ENCODE measurements at regions not wholly inside any gene's neighbourhood (a gene's known extent, or its start where the extent isn't known, plus 50 kb on each side); places are given as distances from the start of the nearest gene placed in this dataset.
"Not testable (repeated sequence)": the region's sequence is repeated elsewhere in the genome, so short reads cannot be mapped to it uniquely, and the experiment has no call there.

DNA sequence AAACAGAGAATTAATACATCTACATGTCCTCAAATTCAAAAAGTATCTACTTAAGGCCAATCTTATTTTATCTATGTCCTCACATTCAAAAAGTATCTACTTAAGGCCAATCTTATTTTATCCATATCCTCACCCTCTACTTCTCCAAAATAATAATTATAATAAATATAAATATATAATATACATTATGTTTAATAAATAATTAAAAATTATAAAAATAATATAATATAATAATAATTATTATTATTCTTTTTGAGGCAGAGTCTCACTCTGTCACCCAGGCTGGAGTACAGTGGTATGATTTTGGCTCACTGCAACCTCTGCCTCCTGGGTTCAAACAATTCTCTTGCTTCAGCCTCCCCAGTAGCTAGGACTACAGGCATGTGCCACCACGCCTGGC is 784.9 kb downstream of the DNAJB9 start:
- in situ Hi-C loops (cut with HindIII; ENCODE audit: low sequenced_read_pairs), result no loop called here
- DNase-seq (ENCODE audit: low spot score), result no peak

DNA sequence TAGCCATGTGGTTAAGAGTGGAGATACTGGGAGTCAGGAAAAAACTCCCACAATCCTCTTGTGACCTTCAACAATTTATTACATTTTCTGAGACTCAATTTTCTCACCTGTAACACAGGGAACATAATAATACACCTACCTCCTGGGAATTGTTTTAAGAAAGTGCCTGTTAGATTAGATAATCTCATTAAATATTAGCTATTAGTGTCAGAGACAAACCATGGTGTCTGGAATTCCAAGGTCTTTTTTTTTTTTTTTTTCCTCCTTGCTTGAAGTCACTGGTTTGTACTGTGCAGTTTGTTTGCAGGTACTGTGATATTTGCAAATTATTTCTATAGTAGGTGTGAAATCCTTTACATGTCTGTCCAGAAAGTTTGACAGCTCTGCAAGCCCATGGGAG is 806.1 kb downstream of the DNAJB9 start:
- in situ Hi-C loops (cut with HindIII; ENCODE audit: low sequenced_read_pairs), result no loop called here
- DNase-seq (ENCODE audit: low spot score), result no peak

DNA sequence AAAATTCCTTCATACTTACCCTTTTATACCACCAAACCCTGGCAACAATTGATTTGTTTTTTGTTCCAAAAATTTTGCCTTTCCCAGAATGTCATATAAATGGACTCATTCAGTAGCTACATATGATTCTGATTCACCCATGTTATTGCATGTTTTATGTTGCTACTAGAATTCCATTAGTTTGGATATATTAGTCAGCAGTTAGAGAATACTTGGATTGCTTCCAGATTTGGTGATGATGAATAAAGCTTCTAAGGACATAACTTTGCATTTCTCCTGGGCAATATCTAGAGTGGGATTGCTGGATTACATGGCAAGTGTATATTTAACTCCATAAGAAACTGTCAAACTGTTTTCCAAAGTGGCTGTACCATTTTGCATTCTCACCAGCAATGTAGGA is 806.9 kb downstream of the DNAJB9 start:
- no peak for DNase-seq (ENCODE audit: low spot score)
- in situ Hi-C loops (cut with HindIII; ENCODE audit: low sequenced_read_pairs), result no loop called here

DNA sequence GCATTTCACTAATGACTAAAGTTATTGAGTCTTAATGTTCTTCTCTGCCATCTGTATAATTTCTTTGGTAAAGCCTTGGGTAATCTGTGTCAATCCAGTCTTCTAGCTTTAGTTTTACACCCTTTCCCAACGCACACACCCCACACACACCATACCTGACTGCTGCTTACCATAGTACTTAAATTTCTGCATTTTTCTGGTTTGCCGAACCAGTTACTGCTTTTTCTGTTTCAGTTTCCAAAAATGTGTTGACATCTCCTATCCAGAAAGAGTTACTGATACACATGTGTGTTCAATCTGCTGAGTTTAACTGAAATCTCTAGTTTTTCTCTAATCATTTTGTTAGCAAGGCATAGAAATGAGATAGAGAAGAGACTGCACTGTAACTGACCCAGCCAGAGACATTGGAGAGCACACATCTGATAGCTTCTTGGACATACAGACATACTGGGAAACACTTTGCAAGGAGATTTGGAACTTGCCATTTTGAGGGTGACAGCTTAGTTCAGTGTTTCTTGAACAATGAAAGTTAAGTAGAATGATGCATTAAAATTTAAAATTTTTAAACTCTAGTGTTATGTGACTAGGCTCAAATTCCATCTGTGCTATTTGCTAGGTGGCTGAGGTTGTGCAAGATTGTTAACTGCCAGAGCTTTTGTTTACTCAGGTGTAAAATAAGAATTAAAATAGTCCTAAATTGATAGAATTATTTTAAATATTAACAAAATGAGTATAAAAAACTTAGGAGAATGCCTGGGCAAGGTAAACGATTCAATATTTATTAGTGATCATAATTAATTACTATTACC is 807.6 kb downstream of the DNAJB9 start:
- no peak for DNase-seq (ENCODE audit: low spot score)
- in situ Hi-C loops (cut with HindIII; ENCODE audit: low sequenced_read_pairs), result no loop called here

DNA sequence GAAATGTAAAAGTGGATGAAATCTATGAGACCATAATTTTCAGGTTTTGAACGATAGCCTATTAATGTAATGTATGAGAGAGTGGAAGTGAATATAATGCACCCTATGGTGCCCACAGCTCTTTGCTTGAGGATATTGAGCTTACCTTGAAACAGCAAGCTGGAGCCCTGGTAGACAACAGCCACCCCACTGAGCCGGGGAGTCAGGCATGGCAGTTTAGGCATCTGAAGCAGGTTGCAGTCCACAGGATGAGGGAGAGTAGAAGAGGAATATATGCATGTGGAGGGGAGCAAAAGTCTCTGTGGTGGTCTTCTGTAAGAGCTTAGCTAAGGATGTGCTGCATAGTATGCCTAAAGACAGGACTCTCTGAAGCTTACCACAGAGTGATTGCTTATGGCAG is 817.3 kb downstream of the DNAJB9 start:
- DNase-seq (ENCODE audit: low spot score), result no peak
- in situ Hi-C loops (cut with HindIII; ENCODE audit: low sequenced_read_pairs), result no loop called here

DNA sequence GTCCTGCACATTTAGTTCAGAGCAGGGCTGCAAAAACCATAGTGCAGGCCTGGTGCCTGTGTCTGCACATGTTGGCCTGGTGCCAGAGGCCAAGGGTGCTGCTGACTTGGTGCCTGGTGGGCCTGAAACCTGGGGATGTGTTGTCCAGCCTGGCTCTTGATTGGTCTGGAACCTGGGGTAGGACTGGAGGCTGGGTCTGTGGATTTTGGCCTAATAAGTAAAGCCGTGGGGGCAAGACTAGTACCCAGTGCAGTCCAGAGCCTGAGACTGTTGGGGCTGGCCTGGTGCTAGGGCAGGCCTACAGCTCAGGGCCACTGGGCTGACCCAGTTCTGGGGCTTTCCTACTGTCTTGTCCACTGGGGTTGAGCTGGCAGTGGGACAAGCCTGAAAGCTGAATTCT is 817.9 kb downstream of the DNAJB9 start:
- in situ Hi-C loops (cut with HindIII; ENCODE audit: low sequenced_read_pairs), result no loop called here
- DNase-seq (ENCODE audit: low spot score), result no peak

DNA sequence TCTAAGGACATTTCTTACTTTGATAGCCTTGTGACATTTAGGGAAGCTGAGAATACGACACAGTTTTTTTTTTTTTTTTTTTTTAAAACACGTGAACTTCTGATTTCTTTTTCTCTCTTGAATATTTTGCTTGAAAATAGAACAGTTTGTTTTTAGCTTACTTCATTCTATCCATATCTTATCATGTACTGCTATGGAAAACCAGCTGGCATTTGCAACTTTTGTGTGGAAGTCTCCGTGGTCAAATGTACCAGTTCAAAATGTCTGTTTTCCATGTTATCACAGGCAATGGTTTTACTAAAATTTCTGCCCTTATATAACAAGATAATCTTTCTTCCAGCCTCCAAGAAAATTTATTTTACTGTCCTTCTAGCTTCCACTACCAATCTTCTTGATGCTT is 821.6 kb downstream of the DNAJB9 start:
- no peak for DNase-seq (ENCODE audit: low spot score)
- in situ Hi-C loops (cut with HindIII; ENCODE audit: low sequenced_read_pairs), result no loop called here

DNA sequence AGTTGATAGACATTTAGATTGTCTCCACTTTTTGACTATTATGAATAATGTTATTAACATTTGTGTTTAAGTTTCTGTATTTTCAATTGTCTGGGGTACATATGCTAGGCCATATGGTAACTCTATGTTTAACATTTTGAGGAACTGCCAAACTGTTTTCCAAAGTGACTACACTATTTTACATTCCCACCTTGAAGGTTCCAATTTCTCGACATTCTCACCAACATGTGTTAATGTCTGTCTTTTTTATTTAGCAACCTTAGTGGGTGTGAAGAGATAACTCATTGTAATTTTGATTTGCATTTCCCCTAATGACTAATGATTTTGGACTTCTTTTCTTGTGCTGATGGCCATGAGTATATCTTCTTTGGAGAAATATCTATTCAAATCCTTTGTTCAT is 832.4 kb downstream of the DNAJB9 start:
- in situ Hi-C loops (cut with HindIII; ENCODE audit: low sequenced_read_pairs), result no loop called here
- DNase-seq (ENCODE audit: low spot score), result no peak

DNA sequence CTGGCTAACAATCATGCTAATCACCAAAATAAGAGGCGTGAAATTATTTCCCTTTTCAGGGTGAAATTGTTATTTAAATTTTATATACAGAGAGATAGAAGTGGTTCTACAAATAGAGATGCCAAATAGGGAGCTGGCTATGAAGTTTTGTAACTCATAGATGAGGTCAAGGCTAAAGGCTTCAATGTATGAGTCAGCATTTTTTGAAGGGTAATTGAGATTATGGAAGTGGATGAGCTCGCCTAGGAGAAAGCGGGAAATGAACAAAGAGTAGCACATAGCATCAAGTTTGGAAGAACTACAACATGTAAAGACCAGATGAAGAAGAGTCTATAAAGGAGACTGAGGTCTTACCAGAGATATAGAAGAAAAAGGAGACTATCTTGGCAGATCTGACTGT is 838.1 kb downstream of the DNAJB9 start:
- in situ Hi-C loops (cut with HindIII; ENCODE audit: low sequenced_read_pairs), result no loop called here
- DNase-seq (ENCODE audit: low spot score), result no peak

DNA sequence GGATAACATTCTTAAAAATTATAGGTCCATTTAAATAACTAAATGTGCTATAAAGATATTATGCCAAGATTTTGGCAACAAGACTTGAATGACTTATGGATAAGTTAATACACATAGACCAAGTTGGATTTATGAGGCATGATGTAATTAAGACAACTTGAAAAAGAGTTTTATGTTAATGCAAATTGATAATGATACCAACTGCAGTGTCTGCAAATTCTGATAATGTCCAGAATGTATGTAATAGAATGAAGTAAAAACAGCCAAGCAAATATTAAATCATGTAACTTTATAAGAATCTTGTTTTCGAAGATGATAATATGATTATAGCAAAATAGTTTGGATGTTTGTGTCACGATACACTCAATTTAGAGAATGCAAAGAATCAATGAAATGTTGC is 868.3 kb downstream of the DNAJB9 start:
- no peak for DNase-seq (ENCODE audit: low spot score)
- in situ Hi-C loops (cut with HindIII; ENCODE audit: low sequenced_read_pairs), result no loop called here

DNA sequence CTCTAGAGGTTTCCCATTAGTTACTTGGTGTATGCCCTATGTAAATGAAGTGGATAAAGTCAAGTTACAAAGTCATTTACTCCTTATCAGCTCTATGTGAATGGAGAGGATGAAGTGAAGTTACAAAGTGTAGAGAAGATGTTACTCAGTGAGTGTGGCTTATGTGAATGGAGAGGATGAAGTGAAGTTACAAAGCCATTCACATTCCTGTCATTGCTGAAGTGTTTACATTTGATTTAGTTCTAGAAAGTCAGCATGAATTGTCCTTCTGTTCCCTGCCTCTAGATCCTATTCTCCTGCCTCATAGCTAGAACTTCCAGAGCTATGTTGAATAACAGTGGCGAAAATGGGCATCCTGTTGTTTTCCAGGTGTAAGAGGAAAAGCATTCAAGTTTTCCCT is 880.1 kb downstream of the DNAJB9 start:
- DNase-seq (ENCODE audit: low spot score), result no peak
- in situ Hi-C loops (cut with HindIII; ENCODE audit: low sequenced_read_pairs), result no loop called here

DNA sequence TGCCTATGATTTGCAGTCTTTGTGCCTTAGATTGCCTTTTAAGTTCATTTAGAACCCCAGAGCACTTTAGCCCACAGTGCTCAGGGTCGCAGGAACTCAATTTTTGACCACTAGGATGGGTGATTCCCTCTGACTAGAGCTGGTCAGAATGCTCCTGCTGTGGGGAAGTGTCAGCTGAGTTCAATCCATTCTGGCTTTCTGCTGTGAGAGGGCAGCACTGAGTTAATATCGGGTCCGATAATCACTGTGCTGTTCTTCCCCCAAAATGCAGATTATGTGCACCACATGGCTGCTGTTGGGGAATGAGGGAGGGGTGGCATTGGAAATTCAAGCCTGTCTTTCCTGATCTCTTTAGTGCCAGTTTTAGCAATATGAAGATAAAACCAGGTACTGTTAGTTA is 886.4 kb downstream of the DNAJB9 start:
- in situ Hi-C loops (cut with HindIII; ENCODE audit: low sequenced_read_pairs), result no loop called here
- DNase-seq (ENCODE audit: low spot score), result no peak

DNA sequence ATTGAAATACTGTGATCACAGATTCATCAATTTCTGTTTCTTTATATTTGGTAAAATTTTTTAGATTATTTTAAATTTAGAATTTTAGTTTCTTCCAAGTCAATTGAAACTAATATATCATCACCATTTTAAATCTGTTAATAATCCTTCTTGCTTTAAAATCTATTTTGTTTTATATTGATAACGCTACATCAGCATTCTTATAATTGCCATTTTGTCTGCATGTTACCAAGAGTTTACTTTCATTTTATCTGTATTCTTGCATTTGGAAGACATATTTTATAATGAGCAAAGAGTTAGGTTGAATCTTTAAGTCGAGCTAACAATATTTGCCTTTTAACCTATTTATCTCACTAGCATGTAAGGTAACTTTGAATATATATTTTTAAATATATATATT is 890.6 kb downstream of the DNAJB9 start:
- no peak for DNase-seq (ENCODE audit: low spot score)
- in situ Hi-C loops (cut with HindIII; ENCODE audit: low sequenced_read_pairs), result no loop called here

DNA sequence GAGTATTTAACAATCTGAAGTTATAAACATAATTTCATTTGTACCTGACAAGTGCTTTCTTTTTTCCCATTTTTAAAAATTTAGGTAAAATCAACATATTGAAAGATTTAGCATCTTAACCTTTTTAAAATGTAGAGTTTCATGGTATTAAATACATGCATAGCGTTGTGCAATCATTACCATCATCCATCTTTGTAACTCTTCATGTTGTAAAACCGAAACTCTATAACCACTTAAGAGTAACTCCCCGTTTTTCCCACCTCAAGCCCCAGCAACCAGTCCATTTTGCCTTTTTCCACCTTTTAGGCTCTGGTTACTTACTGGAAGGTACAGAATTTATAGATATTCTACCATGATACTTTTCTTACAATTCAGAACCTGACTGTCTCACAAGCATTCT is 892.5 kb downstream of the DNAJB9 start:
- in situ Hi-C loops (cut with HindIII; ENCODE audit: low sequenced_read_pairs), result no loop called here
- no peak for DNase-seq (ENCODE audit: low spot score)

DNA sequence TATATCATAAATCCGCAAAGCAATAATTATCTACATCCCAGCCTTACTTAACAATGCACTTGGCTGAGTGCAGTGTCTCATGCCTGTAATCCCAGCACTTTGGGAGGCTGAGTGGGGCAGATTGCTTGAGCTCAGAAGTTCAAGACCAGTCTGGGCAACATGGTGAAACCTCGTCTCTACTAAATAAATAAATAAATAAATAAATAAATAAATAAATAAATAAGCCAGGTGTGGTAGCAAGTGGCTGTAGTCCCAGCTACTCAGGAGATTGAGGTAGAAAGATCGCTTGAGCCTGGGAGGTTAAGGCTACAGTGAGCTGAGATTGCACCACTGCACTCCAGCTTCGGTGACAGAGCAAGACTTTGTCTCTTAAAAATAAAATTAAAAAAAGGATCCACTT is 898.1 kb downstream of the DNAJB9 start:
- in situ Hi-C loops (cut with HindIII; ENCODE audit: low sequenced_read_pairs); DNase-seq (ENCODE audit: low spot score): not testable (repeated sequence)

DNA sequence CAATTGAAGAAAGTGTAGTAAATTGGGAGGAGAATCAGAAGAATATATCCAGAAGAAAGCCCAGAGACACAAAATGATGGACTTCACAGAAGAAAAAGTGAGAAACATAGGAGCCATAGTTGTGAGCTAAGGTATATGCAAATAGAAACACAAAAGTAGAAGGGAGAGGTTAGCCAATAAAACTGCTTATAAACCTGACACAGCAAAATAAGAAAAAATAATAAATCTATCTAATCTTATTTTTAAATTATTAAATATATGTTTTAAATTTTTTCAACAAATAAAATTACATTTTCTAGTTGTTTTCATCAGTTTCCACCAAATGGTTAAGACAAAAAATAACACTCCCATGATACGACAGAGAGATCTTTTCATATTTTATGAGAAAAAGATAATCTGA is 903.5 kb downstream of the DNAJB9 start:
- DNase-seq (ENCODE audit: low spot score), result no peak
- in situ Hi-C loops (cut with HindIII; ENCODE audit: low sequenced_read_pairs), result no loop called here

DNA sequence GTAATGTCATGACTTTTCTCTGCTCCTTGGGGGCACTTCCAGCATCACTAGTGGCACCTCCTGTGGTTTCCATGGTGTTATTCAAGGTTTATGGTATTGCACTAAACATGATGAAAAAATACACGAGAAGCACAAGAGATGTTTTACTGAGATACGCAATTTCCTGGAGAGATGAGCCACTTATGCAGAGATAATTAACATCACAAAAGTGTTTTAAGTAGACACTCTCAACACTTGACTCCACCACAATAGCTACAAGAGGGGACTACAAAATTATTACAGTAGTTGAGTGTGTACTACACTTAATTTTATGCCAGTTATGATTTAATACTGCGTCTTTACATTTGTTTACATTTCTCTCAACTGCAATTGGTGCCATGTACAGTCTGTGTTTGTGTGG is 906.7 kb downstream of the DNAJB9 start:
- no peak for DNase-seq (ENCODE audit: low spot score)
- in situ Hi-C loops (cut with HindIII; ENCODE audit: low sequenced_read_pairs), result no loop called here

DNA sequence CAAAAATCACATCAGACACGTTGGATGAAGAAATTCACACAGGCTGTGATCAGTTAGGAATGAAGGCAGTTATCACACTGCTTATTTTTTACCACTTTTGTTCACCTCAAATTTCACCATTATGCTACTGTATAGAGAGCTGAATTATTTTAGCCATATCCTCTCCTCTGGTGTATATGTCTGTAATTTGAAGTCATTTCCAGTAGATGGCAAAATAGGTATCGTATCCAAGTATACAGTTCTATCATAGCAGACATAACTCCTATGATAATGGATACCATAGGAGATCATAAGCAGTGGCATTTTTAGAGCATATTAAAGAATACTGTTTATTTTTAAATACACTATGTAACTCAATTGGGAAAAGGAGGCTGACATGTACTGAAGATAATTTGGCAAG is 909.7 kb downstream of the DNAJB9 start:
- no peak for DNase-seq (ENCODE audit: low spot score)
- in situ Hi-C loops (cut with HindIII; ENCODE audit: low sequenced_read_pairs), result no loop called here

DNA sequence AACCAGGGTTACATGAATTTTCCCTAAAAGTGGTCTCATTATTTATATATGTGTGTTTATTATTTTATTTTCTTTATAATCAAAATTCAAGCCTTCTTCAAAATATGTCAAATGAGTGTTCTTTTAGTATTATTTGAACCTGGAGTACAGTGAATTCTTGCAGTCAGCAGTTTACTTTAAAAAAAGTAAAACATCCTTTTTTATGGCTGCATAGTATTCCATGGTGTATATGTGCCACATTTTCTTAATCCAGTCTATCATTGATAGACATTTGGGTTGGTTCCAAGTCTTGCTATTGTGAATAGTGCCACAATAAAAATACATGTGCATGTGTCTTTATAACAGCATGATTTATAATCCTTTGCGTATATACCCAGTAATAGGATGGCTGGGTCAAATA is 920.9 kb downstream of the DNAJB9 start:
- DNase-seq (ENCODE audit: low spot score); in situ Hi-C loops (cut with HindIII; ENCODE audit: low sequenced_read_pairs): not testable (repeated sequence)

DNA sequence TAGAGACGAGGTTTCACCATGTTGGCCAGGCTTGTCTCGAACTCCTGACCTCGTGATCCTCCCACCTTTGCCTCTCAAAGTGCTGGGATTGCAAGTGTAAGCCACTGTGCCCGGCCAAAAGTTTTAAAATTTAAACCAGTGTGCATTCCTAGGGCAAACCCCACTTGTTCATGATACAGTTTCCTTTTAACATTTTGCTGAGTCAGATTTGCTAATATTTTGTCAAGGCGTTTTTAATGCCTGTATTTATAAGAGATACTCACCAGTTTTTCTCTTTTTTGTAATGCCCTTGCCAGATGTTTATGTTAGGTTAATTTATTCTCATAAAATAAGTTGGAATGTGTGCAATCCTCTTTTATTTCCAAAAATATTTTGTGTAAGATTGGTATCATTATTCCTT is 927.4 kb downstream of the DNAJB9 start:
- in situ Hi-C loops (cut with HindIII; ENCODE audit: low sequenced_read_pairs), result no loop called here
- no peak for DNase-seq (ENCODE audit: low spot score)

DNA sequence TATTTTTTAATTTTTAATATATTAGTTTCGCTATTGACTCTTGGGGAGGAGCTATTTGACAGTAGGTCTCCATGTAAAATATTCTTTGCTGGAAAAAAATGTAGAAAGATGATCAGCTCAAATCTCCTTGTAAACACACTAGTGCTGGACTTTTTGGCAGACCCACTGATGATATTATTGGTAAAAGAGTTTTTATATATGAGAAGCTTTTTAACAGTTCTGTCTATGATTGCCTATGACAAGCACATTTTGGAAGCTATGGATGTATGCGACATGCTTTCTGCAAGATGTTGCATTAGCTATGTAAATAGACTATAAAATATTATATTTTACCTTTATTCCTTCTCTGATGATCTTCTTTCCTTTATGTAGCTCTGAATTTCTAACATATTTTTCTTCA is 928.5 kb downstream of the DNAJB9 start:
- in situ Hi-C loops (cut with HindIII; ENCODE audit: low sequenced_read_pairs), result no loop called here
- no peak for DNase-seq (ENCODE audit: low spot score)

DNA sequence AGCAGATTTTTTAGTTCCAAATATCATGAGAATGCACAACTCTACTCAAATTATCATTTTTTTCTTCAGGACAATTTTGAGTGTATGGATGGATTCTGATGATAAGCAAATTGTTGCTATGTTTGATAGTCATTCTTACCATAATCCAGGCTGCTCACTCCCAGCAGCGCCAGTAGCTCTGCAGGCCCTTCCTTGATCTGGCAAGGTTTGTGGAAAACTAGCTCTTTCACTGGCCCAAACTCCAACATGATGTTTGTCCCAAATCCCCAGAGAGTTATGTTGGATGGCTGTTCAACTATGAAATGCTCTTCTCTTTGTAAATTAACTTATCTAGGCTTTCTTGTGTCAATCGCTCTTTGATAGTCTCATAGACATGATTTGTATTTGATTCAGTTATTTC is 933.7 kb downstream of the DNAJB9 start:
- in situ Hi-C loops (cut with HindIII; ENCODE audit: low sequenced_read_pairs), result no loop called here
- no peak for DNase-seq (ENCODE audit: low spot score)

Measured in G401 (cell line).